DOHH2 (cell line): ENCODE measurements at regions not wholly inside any gene's neighbourhood (a gene's known extent, or its start where the extent isn't known, plus 50 kb on each side); places are given as distances from the start of the nearest gene placed in this dataset.

Source experiments
- H3F3A ChIP-seq: fragments of 200-600 bp; sonication (generic), shearing (Covaris generic); 2 replicates; pipeline ENCODE4 v1.6.0; 2016; ENCODE audit warnings: antibody characterized with exemption, mild to moderate bottlenecking; ENCODE audit not compliant: control insufficient read depth, insufficient read depth
- H3K27ac ChIP-seq: fragments of 200-600 bp; sonication (generic); 2 replicates; pipeline ENCODE4 v1.5.1; 2014; ENCODE audit warnings: low read depth, mild to moderate bottlenecking, low read length, moderate library complexity
- H3K27me3 ChIP-seq: fragments of 200-600 bp; sonication (generic); 2 replicates; pipeline ENCODE4 v1.6.1; 2014; ENCODE audit warnings: mild to moderate bottlenecking, low read length, mixed read lengths; ENCODE audit not compliant: control insufficient read depth
- H3K36me3 ChIP-seq: fragments of 200-600 bp; sonication (generic); 2 replicates; pipeline ENCODE4 v1.6.1; 2014; ENCODE audit warnings: mild to moderate bottlenecking, low read length, moderate library complexity, mixed read lengths; ENCODE audit not compliant: control insufficient read depth
- H3K4me1 ChIP-seq: fragments of 200-600 bp; sonication (generic); 2 replicates; pipeline ENCODE4 v1.6.1; 2014; ENCODE audit warnings: mild to moderate bottlenecking, low read length, mixed read lengths; ENCODE audit not compliant: control insufficient read depth
- H3K4me2 ChIP-seq: fragments of 200-600 bp; sonication (generic); 2 replicates; pipeline ENCODE4 v1.6.0; 2014; ENCODE audit warnings: mild to moderate bottlenecking, low read length, moderate library complexity
- H3K4me3 ChIP-seq: fragments of 200-600 bp; sonication (generic); 2 replicates; pipeline ENCODE4 v1.5.1; 2014; ENCODE audit warnings: mild to moderate bottlenecking, low read length, mixed read lengths
- H3K79me2 ChIP-seq: fragments of 200-600 bp; sonication (generic); 2 replicates; pipeline ENCODE4 v1.6.1; 2014; ENCODE audit warnings: mild to moderate bottlenecking, low read length, mixed read lengths; ENCODE audit not compliant: control insufficient read depth
- H3K9me2 ChIP-seq: fragments of 200-600 bp; sonication (generic); replicated peaks from 2 replicates; pipeline ENCODE4 v1.6.1; 2014; ENCODE audit warnings: mild to moderate bottlenecking, low read length, mixed read lengths; ENCODE audit not compliant: control insufficient read depth
- H3K9me3 ChIP-seq: fragments of 200-600 bp; sonication (generic); 2 replicates; pipeline ENCODE4 v1.6.1; 2014; ENCODE audit warnings: antibody characterized with exemption, low read length, mixed read lengths; ENCODE audit not compliant: control insufficient read depth, insufficient read depth
- H4K20me1 ChIP-seq: fragments of 200-600 bp; sonication (generic); 2 replicates; pipeline ENCODE4 v1.6.0; 2014; ENCODE audit warnings: low read depth, mild to moderate bottlenecking, antibody characterized with exemption, low read length, moderate library complexity; ENCODE audit not compliant: control insufficient read depth, insufficient read depth
- EZH2phosphoT487 ChIP-seq: fragments of 200-600 bp; sonication (generic); IDR thresholded peaks from 2 replicates; pipeline ENCODE4 v1.6.1; 2017; ENCODE audit warnings: borderline replicate concordance, mild to moderate bottlenecking, antibody characterized with exemption, low read length, moderate library complexity, mixed read lengths
- TF ChIP-seq, protein P1 (sequence below): fragments of 200-600 bp; sonication (generic); IDR thresholded peaks from one replicate; pipeline ENCODE4 v1.5.1; 2014; ENCODE audit warnings: antibody characterized with exemption, mild to moderate bottlenecking, low read depth, low read length; ENCODE audit not compliant: poor library complexity, severe bottlenecking

DNA sequence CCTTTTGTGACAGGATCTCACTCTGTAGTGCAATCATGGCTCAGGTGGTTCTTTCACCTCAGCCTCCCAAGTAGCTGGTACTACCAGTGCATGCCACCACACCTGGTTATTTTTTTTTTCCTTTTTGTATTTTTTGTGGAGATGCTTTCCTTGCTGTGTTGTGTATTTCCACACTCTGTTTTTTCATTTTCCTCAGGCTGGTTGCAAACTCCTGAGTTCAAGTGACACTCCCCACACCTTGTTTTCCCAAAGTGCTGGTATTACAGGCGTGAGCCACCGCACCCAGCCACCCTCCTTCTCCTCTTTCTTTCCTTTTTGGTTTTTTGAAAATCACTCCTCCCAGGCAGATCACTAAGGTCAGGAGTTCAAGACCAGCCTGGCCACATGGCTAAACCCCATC lies 65.0 kb downstream of the MYCN start:
- Histone ChIP-seq H3K4me1 (no peaks in the 10 kb centered on the region), H3K79me2 (no peaks in the 10 kb centered on the region), H3K27ac (no peak overlapping the region), H3K27me3 (no peaks in the 10 kb centered on the region), H3K36me3 (no peaks in the 10 kb centered on the region), H3K4me3 (no peak overlapping the region), H3K4me2 (no peak overlapping the region), H3K9me2 (no peaks in the 10 kb centered on the region), H4K20me1 (no peaks in the 10 kb centered on the region), H3K9me3 (no peaks in the 10 kb centered on the region), H3F3A (no peaks in the 10 kb centered on the region)
- TF ChIP-seq EZH2phosphoT487, result no peak
- TF ChIP-seq, protein P1, sequence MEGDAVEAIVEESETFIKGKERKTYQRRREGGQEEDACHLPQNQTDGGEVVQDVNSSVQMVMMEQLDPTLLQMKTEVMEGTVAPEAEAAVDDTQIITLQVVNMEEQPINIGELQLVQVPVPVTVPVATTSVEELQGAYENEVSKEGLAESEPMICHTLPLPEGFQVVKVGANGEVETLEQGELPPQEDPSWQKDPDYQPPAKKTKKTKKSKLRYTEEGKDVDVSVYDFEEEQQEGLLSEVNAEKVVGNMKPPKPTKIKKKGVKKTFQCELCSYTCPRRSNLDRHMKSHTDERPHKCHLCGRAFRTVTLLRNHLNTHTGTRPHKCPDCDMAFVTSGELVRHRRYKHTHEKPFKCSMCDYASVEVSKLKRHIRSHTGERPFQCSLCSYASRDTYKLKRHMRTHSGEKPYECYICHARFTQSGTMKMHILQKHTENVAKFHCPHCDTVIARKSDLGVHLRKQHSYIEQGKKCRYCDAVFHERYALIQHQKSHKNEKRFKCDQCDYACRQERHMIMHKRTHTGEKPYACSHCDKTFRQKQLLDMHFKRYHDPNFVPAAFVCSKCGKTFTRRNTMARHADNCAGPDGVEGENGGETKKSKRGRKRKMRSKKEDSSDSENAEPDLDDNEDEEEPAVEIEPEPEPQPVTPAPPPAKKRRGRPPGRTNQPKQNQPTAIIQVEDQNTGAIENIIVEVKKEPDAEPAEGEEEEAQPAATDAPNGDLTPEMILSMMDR, result no peak

- H3K9me3 ChIP-seq, result no peaks in the 10 kb centered on the region
- H3K9me2 ChIP-seq, result no peaks in the 10 kb centered on the region
- no peak overlapping the region for H3K4me3 ChIP-seq
- no peaks in the 10 kb centered on the region for H3K36me3 ChIP-seq
- H3F3A ChIP-seq, result no peaks in the 10 kb centered on the region
- no peak for TF ChIP-seq EZH2phosphoT487
- TF ChIP-seq, protein P1, result no peak
- no peak overlapping the region for H3K27ac ChIP-seq
- H3K4me1 ChIP-seq, result no peaks in the 10 kb centered on the region
- no peak overlapping the region for H3K4me2 ChIP-seq
- no peaks in the 10 kb centered on the region for H3K27me3 ChIP-seq
- no peaks in the 10 kb centered on the region for H4K20me1 ChIP-seq
- H3K79me2 ChIP-seq, result no peaks in the 10 kb centered on the region
These were observed 63.5 kb downstream of the MYCN start for GRCh38 chr2:16003809-16004208.

GRCh38 chr2:16003152-16003551 lies 62.8 kb downstream of the MYCN start:
- H3K4me3 ChIP-seq, result no peak overlapping the region
- H3K9me2 ChIP-seq, result no peaks in the 10 kb centered on the region
- H3K36me3 ChIP-seq, result no peaks in the 10 kb centered on the region
- H3F3A ChIP-seq, result no peaks in the 10 kb centered on the region
- H3K79me2 ChIP-seq, result no peaks in the 10 kb centered on the region
- no peaks in the 10 kb centered on the region for H4K20me1 ChIP-seq
- H3K27me3 ChIP-seq, result no peaks in the 10 kb centered on the region
- H3K27ac ChIP-seq, result no peak overlapping the region
- no peaks in the 10 kb centered on the region for H3K4me1 ChIP-seq
- TF ChIP-seq EZH2phosphoT487, result no peak
- TF ChIP-seq, protein P1, result no peak
- no peak overlapping the region for H3K4me2 ChIP-seq
- H3K9me3 ChIP-seq, result no peaks in the 10 kb centered on the region

GRCh38 chr2:16002575-16002974 lies 62.2 kb downstream of the MYCN start:
- Histone ChIP-seq H3K27ac (no peak overlapping the region), H3K4me2 (no peak overlapping the region), H3K79me2 (no peaks in the 10 kb centered on the region), H3K27me3 (no peaks in the 10 kb centered on the region), H3F3A (no peaks in the 10 kb centered on the region), H4K20me1 (no peaks in the 10 kb centered on the region), H3K9me3 (no peaks in the 10 kb centered on the region), H3K9me2 (no peaks in the 10 kb centered on the region), H3K4me3 (no peak overlapping the region), H3K36me3 (no peaks in the 10 kb centered on the region), H3K4me1 (no peaks in the 10 kb centered on the region)
- TF ChIP-seq, protein P1, result no peak
- no peak for TF ChIP-seq EZH2phosphoT487
